PC-3 (cell line): ENCODE measurements at regions not wholly inside any gene's neighbourhood (a gene's known extent, or its start where the extent isn't known, plus 50 kb on each side); places are given as distances from the start of the nearest gene placed in this dataset.

Source experiments
- ATAC-seq: fragments of 200-7000 bp; cut with Tn5 transposase; 2 replicates; pipeline ENCODE4 v1.9.1; 2020; ENCODE audit warnings: mild to moderate bottlenecking, moderate library complexity
- BruUV-seq: library from RNA; stranded (reverse); fragments of 400-500 nt; replicated peaks from 2 replicates; lab custom pipeline; 2021; lab: Mats Ljungman, UMichigan
- CTCF ChIA-PET: fragments of 300-600 bp; sonication (Branson Sonifier 250); formaldehyde crosslinking; loops from one replicate; lab custom pipeline; 2022; ENCODE audit warnings: antibody characterized with exemption; lab: Charles Lee
- POLR2A ChIA-PET: fragments of 300-600 bp; sonication (Branson Sonifier 250); formaldehyde crosslinking; loops from one replicate; lab custom pipeline; 2022; ENCODE audit warnings: antibody characterized with exemption; ENCODE audit not compliant: unreplicated experiment; lab: Charles Lee
- DNase-seq: peaks from one replicate; pipeline ENCODE4 v3.0.0-alpha.2; 2015
- H2AFZ ChIP-seq: fragments of 300-600 bp; sonication (generic); 2 replicates; pipeline ENCODE4 v1.6.0; 2016; ENCODE audit warnings: antibody characterized with exemption, low read length
- H3F3A ChIP-seq: fragments of 300-600 bp; sonication (generic); one replicate; pipeline ENCODE4 v1.6.0; 2017; ENCODE audit warnings: antibody characterized with exemption, low read length, control low read depth, mild to moderate bottlenecking; ENCODE audit not compliant: unreplicated experiment
- H3K27ac ChIP-seq: fragments of 300-600 bp; sonication (generic); 2 replicates; pipeline ENCODE4 v1.5.1; 2016; ENCODE audit warnings: mild to moderate bottlenecking, low read length
- H3K27me3 ChIP-seq: fragments of 300-600 bp; sonication (generic); 2 replicates; pipeline ENCODE4 v1.6.1; 2016; ENCODE audit warnings: low read length, mixed read lengths
- H3K36me3 ChIP-seq: fragments of 300-600 bp; sonication (generic); 2 replicates; pipeline ENCODE4 v1.6.1; 2016; ENCODE audit warnings: low read depth, mixed run types, low read length, mixed read lengths
- H3K4me1 ChIP-seq: fragments of 300-600 bp; sonication (generic); 2 replicates; pipeline ENCODE4 v1.5.1; 2016; ENCODE audit warnings: low read length; ENCODE audit not compliant: insufficient read depth
- H3K4me2 ChIP-seq: fragments of 300-600 bp; sonication (generic); 2 replicates; pipeline ENCODE4 v1.6.0; 2016; ENCODE audit warnings: low read length
- H3K4me3 ChIP-seq: fragments of 300-600 bp; sonication (generic); 2 replicates; pipeline ENCODE4 v1.5.1; 2016; ENCODE audit warnings: mild to moderate bottlenecking, low read length, mixed read lengths
- H3K79me2 ChIP-seq: fragments of 300-600 bp; sonication (generic); 2 replicates; pipeline ENCODE4 v1.6.1; 2017; ENCODE audit warnings: low read length, mixed read lengths
- H3K9ac ChIP-seq: fragments of 300-600 bp; sonication (generic); 2 replicates; pipeline ENCODE4 v1.6.0; 2016; ENCODE audit warnings: mild to moderate bottlenecking, low read length
- H3K9me2 ChIP-seq: fragments of 300-600 bp; sonication (generic); replicated peaks from 2 replicates; pipeline ENCODE4 v1.6.1; 2016; ENCODE audit warnings: mixed run types, low read length, mixed read lengths
- H3K9me3 ChIP-seq: fragments of 300-600 bp; sonication (generic); 2 replicates; pipeline ENCODE4 v1.6.1; 2016; ENCODE audit warnings: low read length, mixed read lengths
- H4K20me1 ChIP-seq: fragments of 300-600 bp; sonication (generic); 2 replicates; pipeline ENCODE4 v1.6.1; 2016; ENCODE audit warnings: low read length, mixed read lengths
- CTCF ChIP-seq: fragments of 300-600 bp; sonication (generic); conservative IDR thresholded peaks from 2 replicates; pipeline ENCODE4 v1.5.1; 2017; ENCODE audit warnings: antibody characterized with exemption, low read depth, mild to moderate bottlenecking, low read length
- EZH2 ChIP-seq: fragments of 300-600 bp; sonication (generic); IDR thresholded peaks from one replicate; pipeline ENCODE4 v1.6.1; 2017; ENCODE audit warnings: antibody characterized with exemption, mild to moderate bottlenecking, low read length; ENCODE audit not compliant: unreplicated experiment
- EZH2phosphoT487 ChIP-seq: fragments of 300-600 bp; sonication (generic); IDR thresholded peaks from 2 replicates; pipeline ENCODE4 v1.6.1; 2018; ENCODE audit warnings: mild to moderate bottlenecking, antibody characterized with exemption, low read length, borderline replicate concordance
- intact Hi-C: fragments of 100-400 bp; cut with micrococcal nuclease; formaldehyde crosslinking; loops from 2 replicates; pipeline ENCODE4 v1.9.0; 2023

DNA sequence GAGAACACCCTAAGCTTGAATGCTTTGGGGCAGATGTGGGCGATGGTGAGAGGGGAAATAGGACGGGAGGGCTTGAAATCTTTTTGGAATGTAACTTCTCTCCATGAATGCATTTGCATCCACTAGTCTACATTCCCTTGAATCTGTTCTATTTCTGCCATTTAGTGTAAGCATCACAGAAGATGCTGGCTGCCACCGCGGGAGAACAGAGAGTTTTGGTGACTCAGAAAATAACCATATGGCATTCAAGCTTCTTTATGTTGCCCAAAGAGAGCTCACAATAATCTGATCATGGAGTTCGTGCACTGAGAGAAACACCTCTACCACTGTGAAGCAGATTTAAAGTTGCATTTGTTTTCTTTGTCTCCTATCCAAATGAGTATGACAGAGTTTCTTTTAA, 52.6 kb upstream of the OTX2 start:
- CTCF ChIA-PET, result no interaction called here

DNA sequence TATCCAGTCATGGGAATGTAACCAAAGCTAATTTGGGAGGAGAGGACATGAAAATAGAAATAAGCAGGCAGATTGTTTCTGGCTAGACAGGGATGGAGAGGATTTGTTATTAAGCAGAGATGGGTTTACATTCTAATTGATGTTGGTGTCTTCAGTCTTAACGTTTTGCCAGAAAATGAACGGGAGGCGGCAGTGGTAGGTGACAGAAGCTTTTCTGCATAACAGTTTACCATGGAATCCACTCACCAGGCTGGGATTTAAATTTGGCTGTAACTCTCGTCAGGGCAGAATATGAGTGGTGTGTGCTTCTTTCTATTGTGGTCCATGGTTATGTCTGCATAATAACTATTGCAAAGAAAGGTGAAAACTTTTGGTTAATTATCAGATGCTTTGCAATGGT, 50.2 kb upstream of the OTX2 start:
- Histone ChIP-seq H3K9me3 (no peaks in the 10 kb centered on the region), H3K4me3 (no peak overlapping the region)
- POLR2A ChIA-PET, result no interaction called here

More for the DNA sequence above, 52.6 kb upstream of the OTX2 start:
- BruUV-seq, result no TSS peak
- Histone ChIP-seq H3K4me3 (no peak overlapping the region), H3K79me2 (no peaks in the 10 kb centered on the region), H3K27me3 (peaks cover 58% of the 10 kb centered on the region), H3K36me3 (no peaks in the 10 kb centered on the region), H4K20me1 (no peaks in the 10 kb centered on the region), H3K4me2 (no peak overlapping the region), H3K4me1 (no peaks in the 10 kb centered on the region), H2AFZ (no peak overlapping the region), H3K9me3 (no peaks in the 10 kb centered on the region), H3K9me2 (no peaks in the 10 kb centered on the region), H3K27ac (no peak overlapping the region), H3K9ac (no peak overlapping the region), H3F3A (no peaks in the 10 kb centered on the region)
- ATAC-seq (no peak), DNase-seq (no peak)
- TF ChIP-seq CTCF (no peak), EZH2phosphoT487 (no peak), EZH2 (no peak)
- POLR2A ChIA-PET, result no interaction called here
- intact Hi-C loops, result no loop called here

More for the DNA sequence above, 50.2 kb upstream of the OTX2 start:
- Histone ChIP-seq H3K9me2 (no peaks in the 10 kb centered on the region), H3K9ac (no peak overlapping the region), H3K36me3 (no peaks in the 10 kb centered on the region), H3K27me3 (peaks cover 79% of the 10 kb centered on the region), H2AFZ (no peak overlapping the region), H3K4me1 (no peaks in the 10 kb centered on the region), H3K4me2 (no peak overlapping the region), H3K79me2 (no peaks in the 10 kb centered on the region), H4K20me1 (no peaks in the 10 kb centered on the region), H3K27ac (no peak overlapping the region), H3F3A (no peaks in the 10 kb centered on the region)
- ATAC-seq (no peak), DNase-seq (no peak)
- intact Hi-C loops, result no loop called here
- CTCF ChIA-PET, result no interaction called here
- no TSS peak for BruUV-seq
- TF ChIP-seq EZH2phosphoT487 (no peak), EZH2 (no peak), CTCF (no peak)
